ENCODE measurements at regions not wholly inside any gene's neighbourhood (a gene's known extent, or its start where the extent isn't known, plus 50 kb on each side); places are given as distances from the start of the nearest gene placed in this dataset.

DNA sequence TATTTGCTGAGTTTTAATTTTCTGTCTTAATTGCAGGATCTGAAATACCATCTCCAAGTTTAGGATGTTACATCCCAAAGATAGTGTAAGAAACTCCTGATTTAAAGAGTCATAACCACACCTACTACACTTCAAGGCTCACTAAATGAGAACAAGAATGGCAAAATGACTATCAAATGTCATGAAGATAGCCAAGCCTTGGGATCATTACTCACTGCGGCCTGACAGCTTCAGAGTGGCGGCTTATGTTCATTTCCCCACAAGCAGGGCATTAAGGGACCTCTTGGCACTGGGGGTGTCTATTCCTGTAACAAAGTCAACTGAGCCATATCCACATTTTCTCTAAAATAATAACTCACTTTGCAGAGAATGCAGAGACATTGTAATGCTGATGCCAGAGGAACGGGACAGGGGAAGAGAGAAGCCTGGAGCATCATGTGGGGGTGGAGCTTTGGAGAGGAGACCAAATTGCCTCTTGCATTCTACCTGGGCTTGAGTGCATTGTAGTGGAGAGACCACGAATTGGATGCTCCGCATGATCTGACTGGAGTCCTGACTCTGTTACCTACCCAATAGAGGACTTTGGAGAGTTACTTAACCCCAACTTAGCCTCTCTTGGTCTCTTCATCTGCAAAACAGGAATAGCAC is 219.2 kb downstream of the OPA1 start:
- Histone ChIP-seq H3K9ac (ENCODE audit: low read depth in 1 of 2, low read length in 2 of 2) (no peak overlapping the region), H3K9me3 (ENCODE audit: control insufficient read depth in 4 of 4, low read length in 3 of 4) (no peaks in the 10 kb centered on the region)

DNA sequence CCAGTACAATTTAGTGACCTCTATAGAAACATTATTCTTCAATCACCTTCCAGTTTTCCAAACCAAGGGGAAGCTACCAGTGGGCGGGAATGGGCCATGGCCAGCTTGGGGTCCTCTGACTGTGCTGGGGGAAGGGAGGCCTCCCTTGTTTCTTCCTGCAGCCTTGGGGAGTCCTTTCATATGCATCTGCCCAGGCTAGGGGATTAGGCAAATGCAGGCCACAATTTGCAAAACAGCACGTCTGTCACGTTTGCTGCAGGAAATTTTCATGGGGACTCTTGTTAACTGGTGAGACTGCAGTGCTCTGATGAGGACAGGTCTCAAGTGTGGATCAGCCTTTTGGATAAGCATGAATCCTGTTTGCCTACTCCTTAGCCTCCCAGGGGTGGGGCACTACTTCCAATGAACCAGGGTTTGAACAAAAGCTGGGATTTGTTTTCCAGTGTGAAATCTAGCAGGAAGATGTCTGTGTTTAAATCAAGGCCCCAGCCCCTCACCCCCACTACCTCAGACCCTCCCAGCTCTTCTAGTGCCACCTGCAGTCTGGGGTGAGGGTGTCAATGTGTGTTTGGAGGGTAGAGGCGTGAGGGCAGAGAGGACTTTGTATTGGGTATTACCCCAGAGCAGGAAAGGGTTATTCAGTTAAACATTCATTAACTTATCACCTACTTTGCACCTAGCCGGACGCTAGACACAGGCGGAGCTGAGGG is 219.9 kb downstream of the OPA1 start:
- no peak for DNase-seq (ENCODE audit: low spot score)
- H3K27ac ChIP-seq (ENCODE audit: low read depth in 1 of 2, low read length in 2 of 2): no peak overlapping the region

More for the DNA sequence above, 219.2 kb downstream of the OPA1 start:
- no peaks in the 10 kb centered on the region for H3K27me3 ChIP-seq (ENCODE audit: control insufficient read depth in 4 of 4, insufficient read depth in 4 of 4, low read length in 3 of 4)
- H3K4me1 ChIP-seq (ENCODE audit: control insufficient read depth in 4 of 4, insufficient read depth in 4 of 4, low read length in 3 of 4): peaks cover 0 to 4% (median 0%) of the 10 kb centered on the region in 4 donors
- TF ChIP-seq RXRA (IDR thresholded peaks at IDR 0.05) (no peak), HNF4A (conservative IDR thresholded peaks at IDR 0.05) (no peak), EGR1 (IDR thresholded peaks at IDR 0.05; ENCODE audit: low read depth in 2 of 2) (no peak), FOXA2 (IDR thresholded peaks at IDR 0.05) (no peak), YY1 (IDR thresholded peaks at IDR 0.05) (no peak), HNF4G (IDR thresholded peaks at IDR 0.05) (no peak), GABPA (IDR thresholded peaks at IDR 0.05 in 1 of 2, conservative IDR thresholded peaks at IDR 0.05 in 1 of 2) (no peak)
- TF ChIP-seq, protein P1, sequence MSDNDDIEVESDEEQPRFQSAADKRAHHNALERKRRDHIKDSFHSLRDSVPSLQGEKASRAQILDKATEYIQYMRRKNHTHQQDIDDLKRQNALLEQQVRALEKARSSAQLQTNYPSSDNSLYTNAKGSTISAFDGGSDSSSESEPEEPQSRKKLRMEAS (IDR thresholded peaks at IDR 0.05): no peak
- TF ChIP-seq, protein P2, sequence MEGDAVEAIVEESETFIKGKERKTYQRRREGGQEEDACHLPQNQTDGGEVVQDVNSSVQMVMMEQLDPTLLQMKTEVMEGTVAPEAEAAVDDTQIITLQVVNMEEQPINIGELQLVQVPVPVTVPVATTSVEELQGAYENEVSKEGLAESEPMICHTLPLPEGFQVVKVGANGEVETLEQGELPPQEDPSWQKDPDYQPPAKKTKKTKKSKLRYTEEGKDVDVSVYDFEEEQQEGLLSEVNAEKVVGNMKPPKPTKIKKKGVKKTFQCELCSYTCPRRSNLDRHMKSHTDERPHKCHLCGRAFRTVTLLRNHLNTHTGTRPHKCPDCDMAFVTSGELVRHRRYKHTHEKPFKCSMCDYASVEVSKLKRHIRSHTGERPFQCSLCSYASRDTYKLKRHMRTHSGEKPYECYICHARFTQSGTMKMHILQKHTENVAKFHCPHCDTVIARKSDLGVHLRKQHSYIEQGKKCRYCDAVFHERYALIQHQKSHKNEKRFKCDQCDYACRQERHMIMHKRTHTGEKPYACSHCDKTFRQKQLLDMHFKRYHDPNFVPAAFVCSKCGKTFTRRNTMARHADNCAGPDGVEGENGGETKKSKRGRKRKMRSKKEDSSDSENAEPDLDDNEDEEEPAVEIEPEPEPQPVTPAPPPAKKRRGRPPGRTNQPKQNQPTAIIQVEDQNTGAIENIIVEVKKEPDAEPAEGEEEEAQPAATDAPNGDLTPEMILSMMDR (IDR thresholded peaks at IDR 0.05; ENCODE audit: low read depth, low read length, missing input control): no peak
- H3K36me3 ChIP-seq (ENCODE audit: control insufficient read depth in 4 of 4, insufficient read depth in 3 of 4, low read depth in 1 of 4, low read length in 3 of 4): no peaks in the 10 kb centered on the region
- no peak overlapping the region for H3K4me3 ChIP-seq (ENCODE audit: low read depth in 1 of 3, low read length in 3 of 3)
- no peak for DNase-seq (ENCODE audit: low spot score)
- 96% methylated on average over 5 of the region's 5 CpGs for WGBS
- no peak overlapping the region for H3K27ac ChIP-seq (ENCODE audit: low read depth in 1 of 2, low read length in 2 of 2)

More for the DNA sequence above, 219.9 kb downstream of the OPA1 start:
- Histone ChIP-seq H3K36me3 (ENCODE audit: control insufficient read depth in 4 of 4, insufficient read depth in 3 of 4, low read depth in 1 of 4, low read length in 3 of 4) (no peaks in the 10 kb centered on the region), H3K4me1 (ENCODE audit: control insufficient read depth in 4 of 4, insufficient read depth in 4 of 4, low read length in 3 of 4) (peaks cover 0 to 4% (median 0%) of the 10 kb centered on the region in 4 donors), H3K9ac (ENCODE audit: low read depth in 1 of 2, low read length in 2 of 2) (no peak overlapping the region), H3K9me3 (ENCODE audit: control insufficient read depth in 4 of 4, low read length in 3 of 4) (no peaks in the 10 kb centered on the region), H3K27me3 (ENCODE audit: control insufficient read depth in 4 of 4, insufficient read depth in 4 of 4, low read length in 3 of 4) (no peaks in the 10 kb centered on the region), H3K4me3 (ENCODE audit: low read depth in 1 of 3, low read length in 3 of 3) (no peak overlapping the region)
- 69% methylated on average over 7 of the region's 7 CpGs for WGBS
- no peak for TF ChIP-seq FOXA2 (IDR thresholded peaks at IDR 0.05)
- TF ChIP-seq HNF4G (IDR thresholded peaks at IDR 0.05): no peak
- no peak for TF ChIP-seq GABPA (IDR thresholded peaks at IDR 0.05 in 1 of 2, conservative IDR thresholded peaks at IDR 0.05 in 1 of 2)
- TF ChIP-seq, protein P3, sequence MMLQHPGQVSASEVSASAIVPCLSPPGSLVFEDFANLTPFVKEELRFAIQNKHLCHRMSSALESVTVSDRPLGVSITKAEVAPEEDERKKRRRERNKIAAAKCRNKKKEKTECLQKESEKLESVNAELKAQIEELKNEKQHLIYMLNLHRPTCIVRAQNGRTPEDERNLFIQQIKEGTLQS (IDR thresholded peaks at IDR 0.05): no peak
- TF ChIP-seq, protein P4, sequence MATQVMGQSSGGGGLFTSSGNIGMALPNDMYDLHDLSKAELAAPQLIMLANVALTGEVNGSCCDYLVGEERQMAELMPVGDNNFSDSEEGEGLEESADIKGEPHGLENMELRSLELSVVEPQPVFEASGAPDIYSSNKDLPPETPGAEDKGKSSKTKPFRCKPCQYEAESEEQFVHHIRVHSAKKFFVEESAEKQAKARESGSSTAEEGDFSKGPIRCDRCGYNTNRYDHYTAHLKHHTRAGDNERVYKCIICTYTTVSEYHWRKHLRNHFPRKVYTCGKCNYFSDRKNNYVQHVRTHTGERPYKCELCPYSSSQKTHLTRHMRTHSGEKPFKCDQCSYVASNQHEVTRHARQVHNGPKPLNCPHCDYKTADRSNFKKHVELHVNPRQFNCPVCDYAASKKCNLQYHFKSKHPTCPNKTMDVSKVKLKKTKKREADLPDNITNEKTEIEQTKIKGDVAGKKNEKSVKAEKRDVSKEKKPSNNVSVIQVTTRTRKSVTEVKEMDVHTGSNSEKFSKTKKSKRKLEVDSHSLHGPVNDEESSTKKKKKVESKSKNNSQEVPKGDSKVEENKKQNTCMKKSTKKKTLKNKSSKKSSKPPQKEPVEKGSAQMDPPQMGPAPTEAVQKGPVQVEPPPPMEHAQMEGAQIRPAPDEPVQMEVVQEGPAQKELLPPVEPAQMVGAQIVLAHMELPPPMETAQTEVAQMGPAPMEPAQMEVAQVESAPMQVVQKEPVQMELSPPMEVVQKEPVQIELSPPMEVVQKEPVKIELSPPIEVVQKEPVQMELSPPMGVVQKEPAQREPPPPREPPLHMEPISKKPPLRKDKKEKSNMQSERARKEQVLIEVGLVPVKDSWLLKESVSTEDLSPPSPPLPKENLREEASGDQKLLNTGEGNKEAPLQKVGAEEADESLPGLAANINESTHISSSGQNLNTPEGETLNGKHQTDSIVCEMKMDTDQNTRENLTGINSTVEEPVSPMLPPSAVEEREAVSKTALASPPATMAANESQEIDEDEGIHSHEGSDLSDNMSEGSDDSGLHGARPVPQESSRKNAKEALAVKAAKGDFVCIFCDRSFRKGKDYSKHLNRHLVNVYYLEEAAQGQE (IDR thresholded peaks at IDR 0.05): no peak
- TF ChIP-seq SP1 (IDR thresholded peaks at IDR 0.05): no peak
- TF ChIP-seq, protein P5, sequence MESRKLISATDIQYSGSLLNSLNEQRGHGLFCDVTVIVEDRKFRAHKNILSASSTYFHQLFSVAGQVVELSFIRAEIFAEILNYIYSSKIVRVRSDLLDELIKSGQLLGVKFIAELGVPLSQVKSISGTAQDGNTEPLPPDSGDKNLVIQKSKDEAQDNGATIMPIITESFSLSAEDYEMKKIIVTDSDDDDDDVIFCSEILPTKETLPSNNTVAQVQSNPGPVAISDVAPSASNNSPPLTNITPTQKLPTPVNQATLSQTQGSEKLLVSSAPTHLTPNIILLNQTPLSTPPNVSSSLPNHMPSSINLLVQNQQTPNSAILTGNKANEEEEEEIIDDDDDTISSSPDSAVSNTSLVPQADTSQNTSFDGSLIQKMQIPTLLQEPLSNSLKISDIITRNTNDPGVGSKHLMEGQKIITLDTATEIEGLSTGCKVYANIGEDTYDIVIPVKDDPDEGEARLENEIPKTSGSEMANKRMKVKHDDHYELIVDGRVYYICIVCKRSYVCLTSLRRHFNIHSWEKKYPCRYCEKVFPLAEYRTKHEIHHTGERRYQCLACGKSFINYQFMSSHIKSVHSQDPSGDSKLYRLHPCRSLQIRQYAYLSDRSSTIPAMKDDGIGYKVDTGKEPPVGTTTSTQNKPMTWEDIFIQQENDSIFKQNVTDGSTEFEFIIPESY (IDR thresholded peaks at IDR 0.05): no peak
- TF ChIP-seq RAD21 (IDR thresholded peaks at IDR 0.05): no peak
- TF ChIP-seq YY1 (IDR thresholded peaks at IDR 0.05): no peak
- TF ChIP-seq, protein P2 (IDR thresholded peaks at IDR 0.05; ENCODE audit: low read depth, low read length, missing input control): no peak

Measured in liver (tissue), 8 donors.